ENCODE measurements at regions not wholly inside any gene's neighbourhood (a gene's known extent, or its start where the extent isn't known, plus 50 kb on each side); places are given as distances from the start of the nearest gene placed in this dataset.

GRCh38 chr2:126306539-126306938, 349.4 kb upstream of the GYPC start:
- no peak for DNase-seq (ENCODE audit: low spot score)
- Mint-ChIP-seq H3K27me3 (ENCODE audit: unreplicated experiment) (peaks cover 4% of the 10 kb centered on the region), H3K4me1 (ENCODE audit: unreplicated experiment) (peaks cover 9% of the 10 kb centered on the region)

GRCh38 chr2:126307740-126308139, 348.2 kb upstream of the GYPC start:
- TF ChIP-seq CTCF (IDR thresholded peaks at IDR 0.05; ENCODE audit: unreplicated experiment): no peak
- no peak for DNase-seq (ENCODE audit: low spot score)
- H3K9me3 Mint-ChIP-seq (ENCODE audit: unreplicated experiment): no peaks in the 10 kb centered on the region
- H3K27me3 Mint-ChIP-seq (ENCODE audit: unreplicated experiment): peaks cover 4% of the 10 kb centered on the region
- H3K27ac Mint-ChIP-seq (ENCODE audit: unreplicated experiment): no peak overlapping the region
- peaks cover 9% of the 10 kb centered on the region for H3K4me1 Mint-ChIP-seq (ENCODE audit: unreplicated experiment)
- no peaks in the 10 kb centered on the region for H3K36me3 Mint-ChIP-seq (ENCODE audit: low read depth, unreplicated experiment)
- peak overlapping the region; percentile 66 for H3K4me3 Mint-ChIP-seq (ENCODE audit: unreplicated experiment)

More at GRCh38 chr2:126306539-126306938, 349.4 kb upstream of the GYPC start:
- Mint-ChIP-seq H3K9me3 (ENCODE audit: unreplicated experiment) (no peaks in the 10 kb centered on the region), H3K27ac (ENCODE audit: unreplicated experiment) (no peak overlapping the region), H3K4me3 (ENCODE audit: unreplicated experiment) (no peak overlapping the region), H3K36me3 (ENCODE audit: low read depth, unreplicated experiment) (no peaks in the 10 kb centered on the region)
- no peak for TF ChIP-seq CTCF (IDR thresholded peaks at IDR 0.05; ENCODE audit: unreplicated experiment)

- TF ChIP-seq CTCF (IDR thresholded peaks at IDR 0.05; ENCODE audit: unreplicated experiment): no peak
- peaks cover 9% of the 10 kb centered on the region for H3K4me1 Mint-ChIP-seq (ENCODE audit: unreplicated experiment)
- no peak overlapping the region for H3K27ac Mint-ChIP-seq (ENCODE audit: unreplicated experiment)
- H3K36me3 Mint-ChIP-seq (ENCODE audit: low read depth, unreplicated experiment): no peaks in the 10 kb centered on the region
- no peak overlapping the region for H3K4me3 Mint-ChIP-seq (ENCODE audit: unreplicated experiment)
- no peaks in the 10 kb centered on the region for H3K9me3 Mint-ChIP-seq (ENCODE audit: unreplicated experiment)
- DNase-seq (ENCODE audit: low spot score): no peak
- H3K27me3 Mint-ChIP-seq (ENCODE audit: unreplicated experiment): peaks cover 4% of the 10 kb centered on the region
Measured at GRCh38 chr2:126309185-126309584, 346.8 kb upstream of the GYPC start.

GRCh38 chr2:126312579-126312978, 343.4 kb upstream of the GYPC start:
- Mint-ChIP-seq H3K27me3 (ENCODE audit: unreplicated experiment) (peaks cover 6% of the 10 kb centered on the region), H3K9me3 (ENCODE audit: unreplicated experiment) (no peaks in the 10 kb centered on the region), H3K36me3 (ENCODE audit: low read depth, unreplicated experiment) (no peaks in the 10 kb centered on the region), H3K27ac (ENCODE audit: unreplicated experiment) (no peak overlapping the region), H3K4me3 (ENCODE audit: unreplicated experiment) (no peak overlapping the region), H3K4me1 (ENCODE audit: unreplicated experiment) (no peaks in the 10 kb centered on the region)
- DNase-seq (ENCODE audit: low spot score): no peak
- no peak for TF ChIP-seq CTCF (IDR thresholded peaks at IDR 0.05; ENCODE audit: unreplicated experiment)

- Mint-ChIP-seq H3K27ac (ENCODE audit: unreplicated experiment) (no peak overlapping the region), H3K9me3 (ENCODE audit: unreplicated experiment) (no peaks in the 10 kb centered on the region), H3K4me3 (ENCODE audit: unreplicated experiment) (no peak overlapping the region), H3K27me3 (ENCODE audit: unreplicated experiment) (peaks cover 2% of the 10 kb centered on the region), H3K4me1 (ENCODE audit: unreplicated experiment) (no peaks in the 10 kb centered on the region), H3K36me3 (ENCODE audit: low read depth, unreplicated experiment) (no peaks in the 10 kb centered on the region)
- DNase-seq (ENCODE audit: low spot score): no peak
- TF ChIP-seq CTCF (IDR thresholded peaks at IDR 0.05; ENCODE audit: unreplicated experiment): no peak
Measured at GRCh38 chr2:126315828-126316227, 340.1 kb upstream of the GYPC start.

Data from endothelial cell (in vitro differentiated cells).